Endothelial cell of umbilical vein (primary cell): ENCODE measurements at regions not wholly inside any gene's neighbourhood (a gene's known extent, or its start where the extent isn't known, plus 50 kb on each side); places are given as distances from the start of the nearest gene placed in this dataset.

Experiments used
- BruUV-seq: library from RNA; stranded (reverse); fragments of 400-500 nt; replicated peaks from 2 replicates; lab custom pipeline; 2021; lab: Mats Ljungman, UMichigan
- CTCF ChIA-PET: fragments of 300-600, 350-600 bp; sonication (Branson Sonifier 250); formaldehyde crosslinking; loops from one replicate; lab custom pipeline; 2021; ENCODE audit warnings: antibody characterized with exemption, inconsistent platforms; lab: Charles Lee
- POLR2A ChIA-PET: fragments of 300-600, 350-600 bp; sonication (Branson Sonifier 250); formaldehyde crosslinking; loops from one replicate; lab custom pipeline; 2021; ENCODE audit warnings: antibody characterized with exemption, inconsistent platforms; lab: Charles Lee
- DNase-seq: peaks from one replicate; pipeline ENCODE4 v3.0.0-alpha.2; 2011; ENCODE audit warnings: low read depth, low spot score
- FAIRE-seq: peaks from 2 replicates; lab custom pipeline; 2011; peaks lifted over from hg19 to GRCh38; lab: Jason Lieb, UNC
- H2AFZ ChIP-seq: 2 replicates; pipeline ENCODE4 v1.6.0; 2012; ENCODE audit warnings: low read depth, low read length, control low read depth, inconsistent platforms
- H3K27ac ChIP-seq: 2 replicates; pipeline ENCODE4 v1.5.1; 2011; ENCODE audit warnings: low read depth, mild to moderate bottlenecking, control low read depth, low read length, moderate library complexity; ENCODE audit not compliant: insufficient read depth
- H3K27me3 ChIP-seq, 2 experiments: 2 replicates each; pipeline versions ENCODE4 v1.6.0 to v1.6.1; 2011; ENCODE audit warnings: low read length in 2 of 2, mixed read lengths in 1 of 2; ENCODE audit not compliant: control insufficient read depth in 2 of 2, insufficient read depth in 2 of 2
- H3K36me3 ChIP-seq, 2 experiments: 2 replicates in 1 of 2; 3 replicates in 1 of 2; pipeline ENCODE4 v1.5.1; 2011; ENCODE audit warnings: low read length in 2 of 2, mild to moderate bottlenecking in 1 of 2, moderate library complexity in 1 of 2; ENCODE audit not compliant: control insufficient read depth in 2 of 2, insufficient read depth in 2 of 2; ENCODE audit errors: extremely low read depth in 1 of 2
- H3K4me1 ChIP-seq: 3 replicates; pipeline ENCODE4 v1.5.1; 2011; ENCODE audit warnings: mild to moderate bottlenecking, low read length; ENCODE audit not compliant: control insufficient read depth, insufficient read depth; ENCODE audit errors: extremely low read depth
- H3K4me2 ChIP-seq: 2 replicates; pipeline ENCODE4 v1.6.1; 2011; ENCODE audit warnings: low read length, control low read depth, mixed read lengths; ENCODE audit not compliant: insufficient read depth
- H3K4me3 ChIP-seq, 3 experiments: fragments of 200-600 bp in 1 of 3; sonication (generic), shearing (Covaris generic) in 1 of 3; replicated peaks in 1 of 3; 2 replicates each; pipeline ENCODE4 v1.5.1; 2011 to 2016; ENCODE audit warnings: control low read depth in 3 of 3, low read length in 3 of 3, mild to moderate bottlenecking in 2 of 3, inconsistent platforms in 1 of 3, low read depth in 1 of 3, moderate library complexity in 1 of 3; ENCODE audit not compliant: insufficient read depth in 1 of 3
- H3K79me2 ChIP-seq: 2 replicates; pipeline ENCODE4 v1.6.0; 2012; ENCODE audit warnings: low read length, inconsistent platforms; ENCODE audit not compliant: control insufficient read depth, insufficient read depth
- H3K9ac ChIP-seq: replicated peaks from 2 replicates; pipeline ENCODE3; 2011; ENCODE audit warnings: low read length, control low read depth; ENCODE audit not compliant: insufficient read depth; ENCODE audit errors: extremely low read depth
- H3K9me1 ChIP-seq: replicated peaks from 3 replicates; pipeline ENCODE4 v1.6.0; 2011; ENCODE audit warnings: mild to moderate bottlenecking, low read length; ENCODE audit not compliant: control insufficient read depth, insufficient read depth; ENCODE audit errors: extremely low read depth
- H3K9me3 ChIP-seq: replicated peaks from 2 replicates; pipeline ENCODE4 v1.5.1; 2012; ENCODE audit warnings: low read length, inconsistent platforms; ENCODE audit not compliant: control insufficient read depth, insufficient read depth
- H4K20me1 ChIP-seq: replicated peaks from 2 replicates; pipeline ENCODE3; 2011; ENCODE audit warnings: mild to moderate bottlenecking, low read length; ENCODE audit not compliant: control insufficient read depth, insufficient read depth; ENCODE audit errors: extremely low read depth
- CTCF ChIP-seq, 2 donors: IDR thresholded peaks; 1 replicate in 1 of 2; 2 replicates in 1 of 2; pipeline ENCODE4 v1.5.1; 2011; ENCODE audit warnings: low read length in 2 of 2, mild to moderate bottlenecking in 2 of 2, moderate library complexity in 2 of 2, control low read depth in 1 of 2, inconsistent platforms in 1 of 2, low read depth in 1 of 2; ENCODE audit not compliant: insufficient read depth in 1 of 2; ENCODE audit errors: extremely low read depth in 1 of 2
- EZH2 ChIP-seq: IDR thresholded peaks from 2 replicates; pipeline ENCODE4 v1.6.1; 2012; ENCODE audit warnings: borderline replicate concordance, low read depth, mild to moderate bottlenecking, moderate library complexity, low read length, inconsistent platforms; ENCODE audit not compliant: severe bottlenecking
- GATA2 ChIP-seq: IDR thresholded peaks from 2 replicates; pipeline ENCODE4 v1.7.0; 2011; ENCODE audit warnings: low read depth, mild to moderate bottlenecking, moderate library complexity, mixed read lengths, low read length; ENCODE audit not compliant: insufficient read length, insufficient read depth
- JUN ChIP-seq: IDR thresholded peaks from 2 replicates; pipeline ENCODE4 v1.6.1; 2011; ENCODE audit warnings: borderline replicate concordance, low read depth; ENCODE audit not compliant: insufficient read length, insufficient read depth
- MAX ChIP-seq: IDR thresholded peaks from 2 replicates; pipeline ENCODE4 v1.6.1; 2011; ENCODE audit not compliant: insufficient read depth, insufficient read length
- MYC ChIP-seq: IDR thresholded peaks from one replicate; pipeline ENCODE4 v1.6.1; 2011; ENCODE audit warnings: mild to moderate bottlenecking, low read depth, low read length
- POLR2A ChIP-seq: IDR thresholded peaks from 2 replicates; pipeline ENCODE4 v1.6.1; 2012; ENCODE audit warnings: low read depth, mild to moderate bottlenecking, control low read depth, low read length
- dilution Hi-C: fragments of 300-500 bp; cut with MboI; formaldehyde crosslinking; loops from one replicate; pipeline ENCODE4 v1.15.0; 2019; ENCODE audit warnings: low sequenced_read_pairs; ENCODE audit not compliant: extremely low pct_ligation_motif_present
- intact Hi-C: fragments of 100-400 bp; cut with micrococcal nuclease; formaldehyde crosslinking; loops from one replicate; pipeline ENCODE4 v1.10.0; 2022

GRCh38 chr3:194749631-194750490 is 64.2 kb downstream of the FAM43A start:
- Histone ChIP-seq H3K9ac (no peak overlapping the region), H3K4me2 (no peak overlapping the region), H3K4me1 (no peaks in the 10 kb centered on the region), H2AFZ (no peak overlapping the region), H3K27me3 (no peaks in the 10 kb centered on the region), H4K20me1 (no peaks in the 10 kb centered on the region), H3K27ac (no peak overlapping the region), H3K9me1 (no peaks in the 10 kb centered on the region), H3K4me3 (no peak overlapping the region), H3K36me3 (no peaks in the 10 kb centered on the region), H3K9me3 (no peaks in the 10 kb centered on the region), H3K79me2 (no peaks in the 10 kb centered on the region)
- peak; percentile 26 for FAIRE-seq
- DNase-seq = peak; percentile 76
- CTCF ChIA-PET = no interaction called here
- dilution Hi-C loops = no loop called here
- POLR2A ChIA-PET = no interaction called here
- intact Hi-C loops = no loop called here
- BruUV-seq = no TSS peak
- TF ChIP-seq EZH2 (no peak), CTCF (IDR thresholded peaks at IDR 0.05; ENCODE audit: extremely low read depth in 1 of 2, insufficient read depth in 1 of 2, low read depth in 1 of 2, low read length in 2 of 2) (no peak), MYC (no peak), MAX (no peak), JUN (no peak), POLR2A (no peak), GATA2 (no peak)
